ENCODE measurements at regions not wholly inside any gene's neighbourhood (a gene's known extent, or its start where the extent isn't known, plus 50 kb on each side); places are given as distances from the start of the nearest gene placed in this dataset.
"Not testable (repeated sequence)": the region's sequence is repeated elsewhere in the genome, so short reads cannot be mapped to it uniquely, and the experiment has no call there.

GRCh38 chr5:111627862-111628261 is 115.5 kb upstream of the STARD4 start:
- Histone ChIP-seq H3K36me3 (no peaks in the 10 kb centered on the region), H3K9me3 (ENCODE audit: severe bottlenecking) (no peaks in the 10 kb centered on the region), H3K27me3 (ENCODE audit: insufficient read depth, low read depth, severe bottlenecking) (no peaks in the 10 kb centered on the region), H3K4me3 (ENCODE audit: low read depth, low read length) (no peak overlapping the region), H3K27ac (no peak overlapping the region)
- no peak for TF ChIP-seq CTCF (IDR thresholded peaks at IDR 0.05; ENCODE audit: low read depth, low read length)
- DNase-seq: no peak

- Histone ChIP-seq H3K9me3 (ENCODE audit: severe bottlenecking) (no peaks in the 10 kb centered on the region), H3K36me3 (no peaks in the 10 kb centered on the region), H3K4me3 (ENCODE audit: low read depth, low read length) (no peak overlapping the region), H3K27ac (no peak overlapping the region), H3K27me3 (ENCODE audit: insufficient read depth, low read depth, severe bottlenecking) (no peaks in the 10 kb centered on the region)
- DNase-seq: no peak
- no peak for TF ChIP-seq CTCF (IDR thresholded peaks at IDR 0.05; ENCODE audit: low read depth, low read length)
These were observed 114.3 kb upstream of the STARD4 start for GRCh38 chr5:111626473-111627148.

- Histone ChIP-seq H3K4me3 (ENCODE audit: low read depth, low read length) (no peak overlapping the region), H3K27me3 (ENCODE audit: insufficient read depth, low read depth, severe bottlenecking) (no peaks in the 10 kb centered on the region), H3K36me3 (no peaks in the 10 kb centered on the region), H3K27ac (no peak overlapping the region), H3K9me3 (ENCODE audit: severe bottlenecking) (no peaks in the 10 kb centered on the region)
- TF ChIP-seq CTCF (IDR thresholded peaks at IDR 0.05; ENCODE audit: low read depth, low read length): no peak
- no peak for DNase-seq
These were observed 106.4 kb upstream of the STARD4 start for GRCh38 chr5:111618623-111619271.

GRCh38 chr5:111615054-111615453 is 102.7 kb upstream of the STARD4 start:
- H3K9me3 ChIP-seq (ENCODE audit: severe bottlenecking): no peaks in the 10 kb centered on the region
- H3K27me3 ChIP-seq (ENCODE audit: insufficient read depth, low read depth, severe bottlenecking): no peaks in the 10 kb centered on the region
- no peak for DNase-seq
- H3K4me3 ChIP-seq (ENCODE audit: low read depth, low read length): no peak overlapping the region
- TF ChIP-seq CTCF (IDR thresholded peaks at IDR 0.05; ENCODE audit: low read depth, low read length): no peak
- H3K27ac ChIP-seq: no peak overlapping the region
- H3K36me3 ChIP-seq: no peaks in the 10 kb centered on the region

- H3K9me3 ChIP-seq (ENCODE audit: severe bottlenecking); H3K27ac ChIP-seq; H3K27me3 ChIP-seq (ENCODE audit: insufficient read depth, low read depth, severe bottlenecking); H3K36me3 ChIP-seq; H3K4me3 ChIP-seq (ENCODE audit: low read depth, low read length); DNase-seq: not testable (repeated sequence)
These were observed 99.8 kb upstream of the STARD4 start for GRCh38 chr5:111612013-111612630.

- no peak overlapping the region for H3K4me3 ChIP-seq (ENCODE audit: low read depth, low read length)
- H3K36me3 ChIP-seq: no peaks in the 10 kb centered on the region
- no peak overlapping the region for H3K27ac ChIP-seq
- DNase-seq: no peak
- no peaks in the 10 kb centered on the region for H3K27me3 ChIP-seq (ENCODE audit: insufficient read depth, low read depth, severe bottlenecking)
- no peaks in the 10 kb centered on the region for H3K9me3 ChIP-seq (ENCODE audit: severe bottlenecking)
- no peak for TF ChIP-seq CTCF (IDR thresholded peaks at IDR 0.05; ENCODE audit: low read depth, low read length)
These were observed 93.9 kb upstream of the STARD4 start for GRCh38 chr5:111606194-111606593.
